DOHH2 (cell line): ENCODE measurements at regions not wholly inside any gene's neighbourhood (a gene's known extent, or its start where the extent isn't known, plus 50 kb on each side); places are given as distances from the start of the nearest gene placed in this dataset.

Source experiments
- H3F3A ChIP-seq: fragments of 200-600 bp; sonication (generic), shearing (Covaris generic); 2 replicates; pipeline ENCODE4 v1.6.0; 2016; ENCODE audit warnings: antibody characterized with exemption, mild to moderate bottlenecking; ENCODE audit not compliant: control insufficient read depth, insufficient read depth
- H3K27ac ChIP-seq: fragments of 200-600 bp; sonication (generic); 2 replicates; pipeline ENCODE4 v1.5.1; 2014; ENCODE audit warnings: low read depth, mild to moderate bottlenecking, low read length, moderate library complexity
- H3K27me3 ChIP-seq: fragments of 200-600 bp; sonication (generic); 2 replicates; pipeline ENCODE4 v1.6.1; 2014; ENCODE audit warnings: mild to moderate bottlenecking, low read length, mixed read lengths; ENCODE audit not compliant: control insufficient read depth
- H3K36me3 ChIP-seq: fragments of 200-600 bp; sonication (generic); 2 replicates; pipeline ENCODE4 v1.6.1; 2014; ENCODE audit warnings: mild to moderate bottlenecking, low read length, moderate library complexity, mixed read lengths; ENCODE audit not compliant: control insufficient read depth
- H3K4me1 ChIP-seq: fragments of 200-600 bp; sonication (generic); 2 replicates; pipeline ENCODE4 v1.6.1; 2014; ENCODE audit warnings: mild to moderate bottlenecking, low read length, mixed read lengths; ENCODE audit not compliant: control insufficient read depth
- H3K4me2 ChIP-seq: fragments of 200-600 bp; sonication (generic); 2 replicates; pipeline ENCODE4 v1.6.0; 2014; ENCODE audit warnings: mild to moderate bottlenecking, low read length, moderate library complexity
- H3K4me3 ChIP-seq: fragments of 200-600 bp; sonication (generic); 2 replicates; pipeline ENCODE4 v1.5.1; 2014; ENCODE audit warnings: mild to moderate bottlenecking, low read length, mixed read lengths
- H3K79me2 ChIP-seq: fragments of 200-600 bp; sonication (generic); 2 replicates; pipeline ENCODE4 v1.6.1; 2014; ENCODE audit warnings: mild to moderate bottlenecking, low read length, mixed read lengths; ENCODE audit not compliant: control insufficient read depth
- H3K9me2 ChIP-seq: fragments of 200-600 bp; sonication (generic); replicated peaks from 2 replicates; pipeline ENCODE4 v1.6.1; 2014; ENCODE audit warnings: mild to moderate bottlenecking, low read length, mixed read lengths; ENCODE audit not compliant: control insufficient read depth
- H3K9me3 ChIP-seq: fragments of 200-600 bp; sonication (generic); 2 replicates; pipeline ENCODE4 v1.6.1; 2014; ENCODE audit warnings: antibody characterized with exemption, low read length, mixed read lengths; ENCODE audit not compliant: control insufficient read depth, insufficient read depth
- H4K20me1 ChIP-seq: fragments of 200-600 bp; sonication (generic); 2 replicates; pipeline ENCODE4 v1.6.0; 2014; ENCODE audit warnings: low read depth, mild to moderate bottlenecking, antibody characterized with exemption, low read length, moderate library complexity; ENCODE audit not compliant: control insufficient read depth, insufficient read depth
- CTCF ChIP-seq: fragments of 200-600 bp; sonication (generic); IDR thresholded peaks from one replicate; pipeline ENCODE4 v1.5.1; 2014; ENCODE audit warnings: antibody characterized with exemption, mild to moderate bottlenecking, low read depth, low read length; ENCODE audit not compliant: poor library complexity, severe bottlenecking
- EZH2phosphoT487 ChIP-seq: fragments of 200-600 bp; sonication (generic); IDR thresholded peaks from 2 replicates; pipeline ENCODE4 v1.6.1; 2017; ENCODE audit warnings: borderline replicate concordance, mild to moderate bottlenecking, antibody characterized with exemption, low read length, moderate library complexity, mixed read lengths

DNA sequence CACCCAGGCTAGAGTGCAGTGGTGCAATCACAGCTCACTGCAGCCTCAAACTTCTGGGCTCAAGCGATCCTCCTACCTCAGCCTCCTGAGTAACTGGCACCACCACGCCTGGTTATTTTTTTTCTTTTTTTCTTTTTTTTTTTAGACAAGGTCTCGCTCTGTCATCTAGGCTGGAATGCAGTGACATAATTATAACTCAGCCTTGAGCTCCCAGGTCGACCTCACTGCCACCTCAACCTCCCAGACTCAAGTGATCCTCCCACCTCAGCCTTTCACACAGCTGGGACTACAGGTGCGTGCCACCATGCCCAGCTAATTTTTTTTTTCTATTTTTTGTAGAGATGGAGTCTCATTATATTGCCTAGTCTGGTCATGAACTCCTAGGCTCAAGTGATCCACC, 66.9 kb upstream of the ECE1 start:
- H3K4me3 ChIP-seq: no peak overlapping the region
- H3K9me2 ChIP-seq: no peaks in the 10 kb centered on the region
- no peaks in the 10 kb centered on the region for H3K9me3 ChIP-seq
- H3K4me2 ChIP-seq: no peak overlapping the region
- no peak overlapping the region for H3K27ac ChIP-seq
- H3K27me3 ChIP-seq: no peaks in the 10 kb centered on the region; the same call in 1 of the 2 replicates
- no peaks in the 10 kb centered on the region for H3F3A ChIP-seq
- no peaks in the 10 kb centered on the region for H3K36me3 ChIP-seq
- no peak for TF ChIP-seq CTCF
- TF ChIP-seq EZH2phosphoT487: no peak
- H4K20me1 ChIP-seq: no peaks in the 10 kb centered on the region
- no peaks in the 10 kb centered on the region for H3K79me2 ChIP-seq
- H3K4me1 ChIP-seq: no peaks in the 10 kb centered on the region

- Histone ChIP-seq H3K27ac (no peak overlapping the region), H3K9me2 (no peaks in the 10 kb centered on the region), H3K79me2 (no peaks in the 10 kb centered on the region), H3K4me2 (no peak overlapping the region), H3K4me3 (no peak overlapping the region), H3K27me3 (no peaks in the 10 kb centered on the region; the same call in 1 of the 2 replicates), H3F3A (no peaks in the 10 kb centered on the region), H3K4me1 (no peaks in the 10 kb centered on the region), H3K36me3 (no peaks in the 10 kb centered on the region), H4K20me1 (no peaks in the 10 kb centered on the region), H3K9me3 (no peaks in the 10 kb centered on the region)
- TF ChIP-seq EZH2phosphoT487: no peak
- TF ChIP-seq CTCF: no peak
Measured at GRCh38 chr1:21355956-21356355, 65.7 kb upstream of the ECE1 start.

DNA sequence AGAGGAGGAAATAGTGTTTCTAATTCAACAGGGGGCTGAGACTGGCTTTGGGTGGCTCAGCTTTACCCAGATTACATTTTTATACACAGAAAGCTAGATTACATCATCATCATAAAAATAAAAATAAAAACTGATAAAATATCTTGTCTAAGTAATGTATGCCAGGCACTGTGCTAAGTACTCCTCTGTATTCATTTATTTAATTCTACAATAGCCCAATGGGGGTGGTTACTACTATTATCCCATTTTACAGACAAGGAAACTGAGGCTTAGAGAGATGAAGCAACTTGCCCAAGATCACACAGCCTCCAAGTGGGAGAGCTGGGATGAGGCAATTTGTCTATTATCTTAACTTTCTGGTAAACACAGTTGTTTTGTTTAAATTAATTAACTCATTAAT, 62.3 kb upstream of the ECE1 start:
- no peaks in the 10 kb centered on the region for H3K4me1 ChIP-seq
- H3F3A ChIP-seq: no peaks in the 10 kb centered on the region
- H3K27me3 ChIP-seq: peaks cover 14% of the 10 kb centered on the region
- no peaks in the 10 kb centered on the region for H3K9me2 ChIP-seq
- no peak overlapping the region for H3K4me3 ChIP-seq
- no peaks in the 10 kb centered on the region for H3K9me3 ChIP-seq
- no peaks in the 10 kb centered on the region for H3K79me2 ChIP-seq
- no peak overlapping the region for H3K27ac ChIP-seq
- no peaks in the 10 kb centered on the region for H3K36me3 ChIP-seq
- H3K4me2 ChIP-seq: no peak overlapping the region
- no peaks in the 10 kb centered on the region for H4K20me1 ChIP-seq
- TF ChIP-seq EZH2phosphoT487 (no peak), CTCF (no peak)

DNA sequence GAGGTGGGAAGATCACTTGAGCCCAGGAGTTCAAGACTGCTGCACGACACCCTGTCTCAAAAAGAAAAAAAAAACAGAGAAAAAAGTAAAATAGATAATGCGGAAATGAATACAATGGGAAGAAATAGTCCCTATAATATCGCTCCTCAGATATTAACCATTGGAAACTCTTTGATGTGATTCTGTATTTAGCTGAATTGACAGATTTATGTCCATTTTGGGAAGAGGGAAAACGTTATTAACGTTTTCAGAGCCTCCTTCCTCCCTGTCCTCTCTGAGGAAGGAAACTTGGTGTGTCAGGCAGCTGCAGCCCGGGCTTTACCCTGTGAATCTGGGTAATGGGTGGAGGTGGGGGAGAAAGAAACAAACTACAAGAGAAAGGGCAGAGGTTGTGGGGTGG, 61.6 kb upstream of the ECE1 start:
- H3K9me2 ChIP-seq: no peaks in the 10 kb centered on the region
- no peaks in the 10 kb centered on the region for H3F3A ChIP-seq
- no peak overlapping the region for H3K4me2 ChIP-seq
- H3K4me3 ChIP-seq: no peak overlapping the region
- peaks cover 21% of the 10 kb centered on the region for H3K27me3 ChIP-seq
- no peaks in the 10 kb centered on the region for H4K20me1 ChIP-seq
- peaks cover under 1% of the 10 kb centered on the region; the same call in 1 of the 2 replicates for H3K4me1 ChIP-seq
- TF ChIP-seq CTCF (no peak), EZH2phosphoT487 (no peak)
- H3K36me3 ChIP-seq: no peaks in the 10 kb centered on the region
- no peaks in the 10 kb centered on the region for H3K9me3 ChIP-seq
- H3K27ac ChIP-seq: no peak overlapping the region
- no peaks in the 10 kb centered on the region for H3K79me2 ChIP-seq
